SK-N-SH treated with all-trans-retinoic acid at 6 μM for 48 hours (cell line): ENCODE measurements at regions not wholly inside any gene's neighbourhood (a gene's known extent, or its start where the extent isn't known, plus 50 kb on each side); places are given as distances from the start of the nearest gene placed in this dataset.

Experiments
- ARNTL ChIP-seq: fragments of 450-650 bp; formaldehyde crosslinking; IDR thresholded peaks from 2 replicates; pipeline ENCODE4 v1.5.0; 2020; ENCODE audit warnings: low read depth, mild to moderate bottlenecking, moderate library complexity, borderline replicate concordance
- BACH2 ChIP-seq: fragments of 250-450 bp; sonication (Bioruptor Pico); IDR thresholded peaks from 2 replicates; pipeline ENCODE4 v1.9.0; 2021; ENCODE audit warnings: mild to moderate bottlenecking, borderline replicate concordance
- OSR1 ChIP-seq: fragments of 250-450 bp; sonication (Bioruptor Pico); IDR thresholded peaks from 2 replicates; pipeline ENCODE4 v1.8.0; 2022; ENCODE audit warnings: moderate library complexity, mild to moderate bottlenecking, inconsistent platforms
- POU6F1 ChIP-seq: fragments of 250-450 bp; sonication (Bioruptor Pico); IDR thresholded peaks from 2 replicates; pipeline ENCODE4 v1.8.0; 2021; ENCODE audit warnings: low read depth, mild to moderate bottlenecking, moderate library complexity, borderline replicate concordance
- ZNF70 ChIP-seq: fragments of 450-650 bp; formaldehyde crosslinking; IDR thresholded peaks from 2 replicates; pipeline ENCODE4 v1.5.0; 2020; ENCODE audit warnings: mild to moderate bottlenecking, moderate library complexity

GRCh38 chr2:207227749-207228145 lies 62.0 kb upstream of the KLF7 start:
- TF ChIP-seq ZNF70 (CRISPR knock-in tag) (no peak), ARNTL (CRISPR knock-in tag) (no peak), BACH2 (CRISPR knock-in tag) (no peak), OSR1 (no peak), POU6F1 (CRISPR knock-in tag) (no peak)
